Aorta (tissue), 5 donors: ENCODE measurements at regions not wholly inside any gene's neighbourhood (a gene's known extent, or its start where the extent isn't known, plus 50 kb on each side); places are given as distances from the start of the nearest gene placed in this dataset.

Source experiments
- ATAC-seq: fragments of 200-7000 bp; cut with Tn5 transposase; one replicate; pipeline ENCODE4 v1.9.1; 2022; ENCODE audit warnings: moderate library complexity; ENCODE audit not compliant: low FRiP score
- DNase-seq, 2 donors: peaks; one replicate each; pipeline ENCODE4 v3.0.0-alpha.2; 2020
- H3K27ac ChIP-seq, 2 donors: one replicate each; pipeline ENCODE4 v1.5.1; 2013; ENCODE audit warnings: low read length in 2 of 2, mild to moderate bottlenecking in 2 of 2, moderate library complexity in 2 of 2, control low read depth in 1 of 2, inconsistent platforms in 1 of 2, low read depth in 1 of 2
- H3K27me3 ChIP-seq, 2 donors: one replicate each; pipeline ENCODE4 v1.6.1; 2013; ENCODE audit warnings: control low read depth in 1 of 2, low read length in 1 of 2, mild to moderate bottlenecking in 1 of 2, moderate library complexity in 1 of 2; ENCODE audit not compliant: insufficient read depth in 2 of 2, control insufficient read depth in 1 of 2
- H3K36me3 ChIP-seq, 2 donors: one replicate each; pipeline ENCODE4 v1.6.1; 2013; ENCODE audit warnings: control low read depth in 1 of 2, low read length in 1 of 2, mild to moderate bottlenecking in 1 of 2; ENCODE audit not compliant: insufficient read depth in 2 of 2, control insufficient read depth in 1 of 2
- H3K4me1 ChIP-seq, 2 donors: one replicate each; pipeline ENCODE4 v1.6.1; 2013; ENCODE audit warnings: low read length in 2 of 2, control low read depth in 1 of 2, mild to moderate bottlenecking in 1 of 2, moderate library complexity in 1 of 2; ENCODE audit not compliant: insufficient read depth in 2 of 2, control insufficient read depth in 1 of 2
- H3K4me3 ChIP-seq, 2 donors: one replicate each; pipeline ENCODE4 v1.5.1; 2013; ENCODE audit warnings: low read length in 2 of 2, control low read depth in 1 of 2, mild to moderate bottlenecking in 1 of 2
- H3K9me3 ChIP-seq: one replicate; pipeline ENCODE4 v1.6.1; 2013; ENCODE audit warnings: mild to moderate bottlenecking, low read length; ENCODE audit not compliant: control insufficient read depth
- WGBS, 2 donors: extraction: QIAGEN DNeasy Blood & Tissue Kit; methylation state at CpG; one replicate each; pipeline ENCODE4 v1.1.7; 2013; 5-methylcytosine and 5-hydroxymethylcytosine counted together
- intact Hi-C, 2 donors: fragments of 100-400 bp; cut with DNase I; formaldehyde crosslinking; loops; one replicate each; pipeline versions ENCODE4 v1.14.2 to v1.15.0; 2022
- donor health status: healthy with polysubstance abuse.
- donor health status: Bipolar disorder and iron deficiency.
- donor health status: DM: no; HTN: no; CAD: no.
- donor health status: DM: no; HTN: no; CAD: no.
- donor health status: DM: yes; HTN: yes; CAD: no.

DNA sequence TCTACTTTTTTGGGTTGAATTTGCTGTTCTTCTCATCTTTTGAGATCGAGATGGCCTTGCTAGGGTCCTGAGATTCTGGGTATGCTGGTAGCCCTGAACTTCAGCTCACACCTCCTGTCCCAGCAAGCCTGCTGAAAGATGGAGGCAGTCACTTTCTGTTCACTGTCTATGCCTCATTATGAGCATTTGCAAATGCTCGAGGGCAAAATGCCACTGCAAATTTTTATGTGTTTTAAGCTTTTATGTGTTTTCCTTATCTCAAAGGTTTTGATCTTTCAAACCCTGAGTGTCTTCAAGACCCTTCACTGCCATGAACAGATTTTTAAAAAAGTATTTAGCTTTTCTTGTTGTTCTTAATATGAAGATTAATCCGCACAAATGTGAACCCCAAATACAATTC is 766.7 kb upstream of the HS6ST1 start:
- ATAC-seq (no peak), DNase-seq (no peak)
- Histone ChIP-seq H3K4me3 (no peak overlapping the region), H3K9me3 (no peaks in the 10 kb centered on the region), H3K4me1 (no peaks in the 10 kb centered on the region), H3K27ac (no peak overlapping the region), H3K27me3 (peaks cover 0 to 1% of the 10 kb centered on the region in 2 donors), H3K36me3 (no peaks in the 10 kb centered on the region)
- intact Hi-C loops = no loop called here
- 86 to 91% methylated on average over 3 of the region's 3 CpGs for WGBS, 2 donors

DNA sequence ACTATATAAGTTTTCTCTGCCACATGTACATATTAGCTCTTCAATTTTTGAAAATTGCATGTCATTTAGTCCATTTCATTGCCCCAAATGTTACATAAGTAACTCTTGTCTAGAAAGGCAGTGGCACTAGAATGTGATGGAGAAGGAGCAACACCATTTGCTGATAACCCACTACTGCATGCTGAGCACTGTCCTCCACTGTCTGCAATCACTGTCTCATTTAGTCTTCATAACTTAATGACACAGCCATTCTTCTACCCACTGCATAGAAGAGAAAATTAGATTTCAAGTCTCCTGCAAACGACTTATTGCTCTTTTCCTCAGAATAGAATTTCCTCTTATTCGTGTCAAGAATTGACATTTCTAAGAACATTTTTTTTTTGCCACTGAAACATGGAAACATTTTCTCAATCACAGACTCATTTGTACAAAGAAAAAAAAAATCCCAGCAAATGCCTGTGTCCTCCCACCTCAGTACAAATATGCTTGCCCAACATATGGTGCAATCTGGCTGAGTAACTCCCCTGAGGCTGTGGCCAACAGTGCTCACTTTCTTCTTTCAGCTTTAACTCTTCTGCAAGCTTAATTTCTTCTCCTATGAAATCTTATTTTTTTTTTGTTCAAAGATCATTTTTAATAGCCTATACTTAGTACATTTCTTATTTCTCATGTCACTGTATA is 768.6 kb upstream of the HS6ST1 start:
- DNase-seq (no peak), ATAC-seq (no peak)
- no peaks in the 10 kb centered on the region for H3K27me3 ChIP-seq
- H3K4me3 ChIP-seq = no peak overlapping the region
- no peaks in the 10 kb centered on the region for H3K9me3 ChIP-seq
- H3K4me1 ChIP-seq = no peaks in the 10 kb centered on the region
- H3K27ac ChIP-seq = no peak overlapping the region
- H3K36me3 ChIP-seq = no peaks in the 10 kb centered on the region
- 73 to 88% methylated on average over 2 of the region's 2 CpGs for WGBS, 2 donors
- intact Hi-C loops = no loop called here

DNA sequence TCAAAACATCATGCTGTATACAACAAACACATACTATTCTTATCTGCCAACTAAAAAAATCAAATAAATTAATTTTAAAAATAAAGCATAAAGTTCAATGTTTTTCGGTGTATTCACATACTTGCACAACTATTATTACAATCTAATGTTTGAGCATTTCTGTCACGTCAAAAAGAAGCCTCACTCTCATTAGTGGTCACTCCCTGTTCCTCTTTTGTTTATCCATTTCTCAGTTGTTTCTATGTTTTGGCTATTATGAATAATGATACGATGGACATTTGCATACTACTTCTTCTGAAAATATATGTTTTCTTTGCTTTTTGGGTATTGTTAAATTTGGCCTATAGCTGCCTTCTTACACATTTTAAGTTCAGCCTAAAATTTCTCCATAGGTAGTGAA is 773.0 kb upstream of the HS6ST1 start:
- ATAC-seq (no peak), DNase-seq (no peak)
- no peaks in the 10 kb centered on the region for H3K9me3 ChIP-seq
- intact Hi-C loops = no loop called here
- no peaks in the 10 kb centered on the region for H3K27me3 ChIP-seq
- no peak overlapping the region for H3K27ac ChIP-seq
- H3K36me3 ChIP-seq = no peaks in the 10 kb centered on the region
- H3K4me3 ChIP-seq = no peak overlapping the region
- WGBS, 2 donors = 92 to 95% methylated on average over 3 of the region's 3 CpGs
- no peaks in the 10 kb centered on the region for H3K4me1 ChIP-seq

DNA sequence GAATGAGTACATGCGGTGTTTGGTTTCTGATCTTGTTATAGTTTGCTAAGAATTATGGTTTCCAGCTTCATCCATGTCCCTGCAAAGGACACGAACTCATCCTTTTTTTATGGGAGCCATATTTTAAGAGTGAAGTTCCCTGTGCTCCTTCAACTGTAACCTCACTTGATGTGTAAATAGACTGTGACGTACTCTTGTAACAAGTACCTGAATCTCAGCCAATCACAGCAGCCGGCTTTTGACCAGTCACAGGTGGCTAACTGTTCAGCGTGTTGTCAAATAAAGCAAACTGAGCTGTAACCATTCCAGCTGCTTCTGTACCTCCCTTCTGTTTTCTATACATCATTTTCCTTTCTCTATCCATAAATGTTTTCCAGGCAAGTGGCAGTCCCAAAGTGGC is 774.3 kb upstream of the HS6ST1 start:
- no peaks in the 10 kb centered on the region for H3K27me3 ChIP-seq
- H3K4me1 ChIP-seq = no peaks in the 10 kb centered on the region
- intact Hi-C loops = no loop called here
- no peak overlapping the region for H3K27ac ChIP-seq
- no peak for ATAC-seq
- H3K36me3 ChIP-seq = no peaks in the 10 kb centered on the region
- H3K9me3 ChIP-seq = no peaks in the 10 kb centered on the region
- no peak for DNase-seq
- WGBS, 2 donors = 84 to 85% methylated on average over 5 of the region's 5 CpGs
- H3K4me3 ChIP-seq = no peak overlapping the region

DNA sequence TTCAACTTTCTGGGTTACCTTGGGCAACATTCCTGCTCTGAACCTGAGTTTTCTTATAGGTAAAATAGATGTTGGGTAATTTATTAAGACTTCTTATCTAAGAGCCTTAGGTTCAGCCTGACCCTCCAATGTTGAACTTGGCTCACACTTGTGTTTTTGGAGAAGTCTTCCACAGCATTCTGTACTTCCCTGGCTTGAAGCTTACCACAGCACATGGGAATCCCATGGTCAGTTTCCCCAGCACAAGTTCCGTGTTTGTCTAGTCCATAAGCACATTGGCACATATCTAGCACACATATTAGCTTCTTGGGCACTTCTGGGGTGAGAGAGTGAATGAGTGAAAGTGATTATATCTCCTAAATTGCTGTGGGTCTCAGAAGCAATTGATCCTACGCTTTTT is 782.5 kb upstream of the HS6ST1 start:
- Histone ChIP-seq H3K27ac (no peak overlapping the region), H3K36me3 (no peaks in the 10 kb centered on the region), H3K27me3 (peaks cover 0 to 1% of the 10 kb centered on the region in 2 donors), H3K4me3 (no peak overlapping the region), H3K9me3 (no peaks in the 10 kb centered on the region), H3K4me1 (no peaks in the 10 kb centered on the region)
- WGBS, 2 donors = 76 to 85% methylated on average over 2 of the region's 2 CpGs
- no peak for ATAC-seq
- intact Hi-C loops = no loop called here
- no peak for DNase-seq

DNA sequence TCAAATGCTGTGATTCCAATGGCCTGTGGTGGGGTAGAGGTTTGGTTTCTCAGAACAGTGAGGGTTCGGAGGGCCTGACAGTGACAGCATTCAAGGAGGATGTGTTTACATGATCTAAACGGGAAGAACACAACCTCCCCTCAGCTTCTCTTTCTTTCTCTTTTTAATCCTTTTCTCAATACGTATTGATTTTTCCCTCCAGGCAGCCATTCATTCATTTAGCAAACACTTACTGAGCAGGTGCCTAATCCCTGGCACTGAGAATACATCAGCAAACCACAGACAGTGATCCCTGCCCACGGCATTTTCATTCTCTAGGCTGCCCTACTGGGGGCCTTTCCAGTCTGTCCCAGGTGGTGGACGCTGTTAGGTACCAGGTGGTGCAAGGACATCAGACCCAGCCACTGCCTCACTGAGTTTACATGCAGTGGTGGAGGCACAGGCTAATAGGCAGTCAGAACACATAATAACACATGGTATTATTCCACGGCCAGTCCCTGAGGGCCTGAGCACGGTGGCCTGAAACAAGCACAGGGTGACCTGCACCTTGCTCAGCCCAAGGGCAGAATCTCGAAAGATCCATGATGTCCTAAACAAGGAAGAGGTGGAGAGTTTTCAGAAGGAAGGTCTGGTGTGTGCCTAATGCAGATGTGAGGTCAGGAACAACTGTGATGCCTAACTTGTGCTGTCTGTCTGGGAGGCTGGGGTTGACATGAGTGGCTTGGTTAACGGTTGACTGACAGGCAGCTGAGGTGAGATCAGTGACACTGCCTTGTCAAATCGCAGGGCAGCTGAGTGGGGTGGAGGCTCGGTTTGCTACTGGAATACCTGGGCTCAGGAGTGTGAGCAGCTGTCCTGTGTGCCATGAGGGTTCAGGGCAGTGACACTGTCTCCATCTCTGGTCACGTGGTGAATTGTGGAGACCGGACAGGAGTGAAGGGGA is 785.5 kb upstream of the HS6ST1 start:
- Histone ChIP-seq H3K4me3 (no peak overlapping the region), H3K4me1 (no peaks in the 10 kb centered on the region), H3K27me3 (peaks cover 0 to 1% of the 10 kb centered on the region in 2 donors), H3K36me3 (no peaks in the 10 kb centered on the region), H3K9me3 (no peaks in the 10 kb centered on the region), H3K27ac (no peak overlapping the region)
- WGBS, 2 donors = 88 to 94% methylated on average over 13 of the region's 13 CpGs
- no peak for DNase-seq
- intact Hi-C loops = no loop called here
- ATAC-seq = no peak

DNA sequence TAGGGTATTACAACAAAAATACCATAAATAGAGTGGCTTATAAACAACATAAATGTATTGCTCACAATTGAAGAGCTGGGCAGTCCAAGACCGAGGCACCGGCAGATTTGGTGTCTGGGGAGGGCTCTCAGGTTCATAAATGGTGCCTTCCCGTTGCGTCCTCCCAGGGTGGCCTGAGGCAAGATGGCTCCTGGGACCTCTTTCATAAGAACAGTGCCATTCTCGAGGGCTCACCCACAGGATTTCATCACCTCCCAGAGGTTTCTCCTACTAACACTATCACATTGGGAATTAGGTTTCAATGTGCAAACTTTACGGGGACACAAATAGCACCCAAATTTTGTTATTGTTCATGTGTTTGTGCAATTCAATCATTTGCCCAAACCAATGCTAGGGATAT is 793.5 kb upstream of the HS6ST1 start:
- H3K9me3 ChIP-seq = no peaks in the 10 kb centered on the region
- no peak for DNase-seq
- H3K27me3 ChIP-seq = no peaks in the 10 kb centered on the region
- H3K36me3 ChIP-seq = no peaks in the 10 kb centered on the region
- no peak overlapping the region for H3K4me3 ChIP-seq
- no peaks in the 10 kb centered on the region for H3K4me1 ChIP-seq
- H3K27ac ChIP-seq = no peak overlapping the region
- intact Hi-C loops = no loop called here
- ATAC-seq = no peak
- 94% methylated on average over 6 of the region's 6 CpGs for WGBS, 2 donors

DNA sequence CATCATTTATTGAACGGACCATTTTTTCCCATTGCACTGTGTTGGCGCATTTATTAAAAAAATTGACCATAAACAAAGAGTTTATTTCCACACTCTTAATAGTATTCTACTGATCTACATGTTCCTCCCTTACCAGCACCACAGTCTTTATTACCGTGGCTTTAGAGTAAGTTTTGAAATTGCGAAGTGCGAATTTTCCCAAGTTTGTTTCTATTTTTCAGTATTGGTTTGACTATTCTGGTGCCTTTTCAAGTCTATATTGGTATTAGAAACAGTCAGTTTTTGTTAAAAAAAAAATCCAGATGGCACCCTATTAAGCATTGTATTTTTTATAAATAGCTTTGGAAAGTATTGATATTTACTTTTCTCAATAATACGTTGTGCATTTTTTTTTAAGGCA is 795.1 kb upstream of the HS6ST1 start:
- WGBS, 2 donors = 92 to 95% methylated on average over 6 of the region's 6 CpGs

DNA sequence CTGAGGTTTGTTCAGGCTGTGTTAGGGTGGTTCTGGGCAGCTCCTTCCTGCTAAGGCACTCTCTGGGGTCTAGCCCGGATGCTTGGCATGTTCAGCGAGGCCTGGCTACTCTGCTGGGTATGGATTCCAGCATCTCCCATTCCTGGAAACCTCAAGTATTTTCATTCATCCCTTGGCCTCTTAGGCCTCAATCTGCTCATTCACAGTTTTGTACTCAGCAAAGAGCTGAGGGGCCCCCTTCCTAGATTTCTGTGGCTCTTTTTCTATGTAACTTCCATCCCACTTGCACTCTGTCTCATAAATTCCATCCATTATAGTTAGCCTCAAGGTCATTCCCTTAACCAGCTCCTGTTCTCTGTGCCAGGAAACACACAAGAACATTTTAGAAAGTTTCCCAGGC is 798.8 kb upstream of the HS6ST1 start:
- WGBS, 2 donors = 7 to 15% methylated on average over 2 of the region's 2 CpGs
- Histone ChIP-seq H3K27ac (peak overlapping the region; percentile 55 to 59), H3K4me3 (no peak overlapping the region), H3K27me3 (no peaks in the 10 kb centered on the region), H3K9me3 (no peaks in the 10 kb centered on the region), H3K36me3 (no peaks in the 10 kb centered on the region), H3K4me1 (peaks cover 4 to 5% of the 10 kb centered on the region in 2 donors)
- peak; percentile 46 for ATAC-seq
- intact Hi-C loops = no loop called here
- DNase-seq = peak in 1 of 2 donors; percentile 47

More for the DNA sequence above, 795.1 kb upstream of the HS6ST1 start:
- intact Hi-C loops = no loop called here
- Histone ChIP-seq H3K9me3 (no peaks in the 10 kb centered on the region), H3K4me1 (peaks cover 4 to 5% of the 10 kb centered on the region in 2 donors), H3K27ac (no peak overlapping the region), H3K36me3 (no peaks in the 10 kb centered on the region), H3K4me3 (no peak overlapping the region), H3K27me3 (no peaks in the 10 kb centered on the region)
- ATAC-seq = no peak
- DNase-seq = no peak
